ENCODE measurements at regions not wholly inside any gene's neighbourhood (a gene's known extent, or its start where the extent isn't known, plus 50 kb on each side); places are given as distances from the start of the nearest gene placed in this dataset.

DNA sequence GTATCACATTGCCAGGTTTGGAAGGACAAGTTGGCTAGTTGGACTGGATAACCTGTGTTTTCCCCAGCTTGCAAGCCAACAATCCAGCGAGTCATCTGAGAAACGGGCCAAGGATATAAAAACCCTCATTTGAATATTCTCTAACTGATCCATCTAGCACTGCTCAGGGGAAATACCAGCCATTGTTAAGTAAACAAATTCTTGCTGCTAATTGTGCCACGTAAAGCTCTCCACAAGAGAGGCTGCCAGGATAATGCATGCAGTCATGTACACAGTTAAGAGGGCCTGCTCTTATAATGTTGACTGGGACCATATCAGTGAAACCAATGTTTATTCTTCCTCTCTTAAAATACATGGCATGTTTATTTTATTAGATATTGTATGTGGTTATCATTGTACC, 663.2 kb upstream of the SGCG start:
- FAIRE-seq (no peak), DNase-seq (ENCODE audit: low read depth) (no peak)
- peaks cover 2% of the 10 kb centered on the region for H3K9me3 Mint-ChIP-seq (ENCODE audit: unreplicated experiment)
- H3K9me3 ChIP-seq (ENCODE audit: insufficient read depth, low read depth, low read length): no peaks in the 10 kb centered on the region
- H3K27ac Mint-ChIP-seq (ENCODE audit: unreplicated experiment): no peak overlapping the region
- H2AFZ ChIP-seq (ENCODE audit: low read depth, low read length): no peak overlapping the region
- H3K4me1 ChIP-seq (ENCODE audit: insufficient read depth, low read length): no peaks in the 10 kb centered on the region
- H3K27ac ChIP-seq (ENCODE audit: low read depth, low read length): no peak overlapping the region
- no peak overlapping the region for H3K4me3 Mint-ChIP-seq (ENCODE audit: unreplicated experiment)
- H3K27me3 ChIP-seq (ENCODE audit: insufficient read depth, low read length): no peaks in the 10 kb centered on the region
- H3K9ac ChIP-seq (ENCODE audit: low read length): no peak overlapping the region
- no peak overlapping the region for H3K4me2 ChIP-seq (ENCODE audit: low read length)
- no peaks in the 10 kb centered on the region for H3K27me3 Mint-ChIP-seq (ENCODE audit: low read depth, unreplicated experiment)
- no peaks in the 10 kb centered on the region for H3K79me2 ChIP-seq (ENCODE audit: insufficient read depth, low read length)
- H3K4me3 ChIP-seq (ENCODE audit: insufficient read depth, low read depth, low read length): no peak overlapping the region
- H3K36me3 ChIP-seq (ENCODE audit: insufficient read depth, low read length): no peaks in the 10 kb centered on the region
- H3K36me3 Mint-ChIP-seq (ENCODE audit: low read depth, unreplicated experiment): no peaks in the 10 kb centered on the region
- no peaks in the 10 kb centered on the region for H4K20me1 ChIP-seq (ENCODE audit: insufficient read depth, low read length)
- TF ChIP-seq, protein P1, sequence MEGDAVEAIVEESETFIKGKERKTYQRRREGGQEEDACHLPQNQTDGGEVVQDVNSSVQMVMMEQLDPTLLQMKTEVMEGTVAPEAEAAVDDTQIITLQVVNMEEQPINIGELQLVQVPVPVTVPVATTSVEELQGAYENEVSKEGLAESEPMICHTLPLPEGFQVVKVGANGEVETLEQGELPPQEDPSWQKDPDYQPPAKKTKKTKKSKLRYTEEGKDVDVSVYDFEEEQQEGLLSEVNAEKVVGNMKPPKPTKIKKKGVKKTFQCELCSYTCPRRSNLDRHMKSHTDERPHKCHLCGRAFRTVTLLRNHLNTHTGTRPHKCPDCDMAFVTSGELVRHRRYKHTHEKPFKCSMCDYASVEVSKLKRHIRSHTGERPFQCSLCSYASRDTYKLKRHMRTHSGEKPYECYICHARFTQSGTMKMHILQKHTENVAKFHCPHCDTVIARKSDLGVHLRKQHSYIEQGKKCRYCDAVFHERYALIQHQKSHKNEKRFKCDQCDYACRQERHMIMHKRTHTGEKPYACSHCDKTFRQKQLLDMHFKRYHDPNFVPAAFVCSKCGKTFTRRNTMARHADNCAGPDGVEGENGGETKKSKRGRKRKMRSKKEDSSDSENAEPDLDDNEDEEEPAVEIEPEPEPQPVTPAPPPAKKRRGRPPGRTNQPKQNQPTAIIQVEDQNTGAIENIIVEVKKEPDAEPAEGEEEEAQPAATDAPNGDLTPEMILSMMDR (IDR thresholded peaks at IDR 0.05; ENCODE audit: insufficient read depth, low read depth, low read length): no peak
- TF ChIP-seq EZH2 (IDR thresholded peaks at IDR 0.05; ENCODE audit: insufficient read depth, low read length): no peak
- H3K4me1 Mint-ChIP-seq (ENCODE audit: low read depth, unreplicated experiment): peaks cover 4% of the 10 kb centered on the region

DNA sequence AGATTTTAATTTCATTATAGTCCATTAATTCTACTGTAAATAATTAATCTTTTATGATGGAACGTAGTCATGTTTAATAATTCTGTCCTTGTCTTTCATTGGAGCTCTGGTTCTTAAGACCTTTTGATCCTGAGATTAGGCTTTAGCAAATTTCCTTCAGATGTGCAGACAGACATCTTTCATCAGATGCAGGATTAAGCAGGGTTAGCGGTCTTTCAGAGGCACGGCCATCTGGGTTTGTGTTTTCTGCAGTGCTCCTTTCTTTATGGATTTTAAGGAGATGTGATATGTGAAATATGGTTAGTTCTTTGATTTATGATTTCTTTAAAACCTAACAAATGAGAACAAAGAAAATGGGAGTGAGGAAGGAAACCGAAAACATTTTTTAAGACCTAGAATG, 643.9 kb upstream of the SGCG start:
- peaks cover 2% of the 10 kb centered on the region for H3K9me3 Mint-ChIP-seq (ENCODE audit: unreplicated experiment)
- TF ChIP-seq, protein P1 (IDR thresholded peaks at IDR 0.05; ENCODE audit: insufficient read depth, low read depth, low read length): no peak
- no peak for TF ChIP-seq EZH2 (IDR thresholded peaks at IDR 0.05; ENCODE audit: insufficient read depth, low read length)
- no peak for DNase-seq (ENCODE audit: low read depth)
- Histone ChIP-seq H3K79me2 (ENCODE audit: insufficient read depth, low read length) (no peaks in the 10 kb centered on the region), H3K27me3 (ENCODE audit: insufficient read depth, low read length) (no peaks in the 10 kb centered on the region), H3K4me2 (ENCODE audit: low read length) (no peak overlapping the region), H3K36me3 (ENCODE audit: insufficient read depth, low read length) (no peaks in the 10 kb centered on the region), H3K27ac (ENCODE audit: low read depth, low read length) (no peak overlapping the region), H3K9ac (ENCODE audit: low read length) (no peak overlapping the region), H3K4me1 (ENCODE audit: insufficient read depth, low read length) (no peaks in the 10 kb centered on the region), H3K4me3 (ENCODE audit: insufficient read depth, low read depth, low read length) (no peak overlapping the region), H4K20me1 (ENCODE audit: insufficient read depth, low read length) (no peaks in the 10 kb centered on the region), H2AFZ (ENCODE audit: low read depth, low read length) (no peak overlapping the region), H3K9me3 (ENCODE audit: insufficient read depth, low read depth, low read length) (peaks cover 2% of the 10 kb centered on the region)
- no peaks in the 10 kb centered on the region for H3K36me3 Mint-ChIP-seq (ENCODE audit: low read depth, unreplicated experiment)
- no peaks in the 10 kb centered on the region for H3K27me3 Mint-ChIP-seq (ENCODE audit: low read depth, unreplicated experiment)
- no peak for FAIRE-seq
- H3K4me1 Mint-ChIP-seq (ENCODE audit: low read depth, unreplicated experiment): no peaks in the 10 kb centered on the region
- no peak overlapping the region for H3K4me3 Mint-ChIP-seq (ENCODE audit: unreplicated experiment)
- H3K27ac Mint-ChIP-seq (ENCODE audit: unreplicated experiment): no peak overlapping the region

DNA sequence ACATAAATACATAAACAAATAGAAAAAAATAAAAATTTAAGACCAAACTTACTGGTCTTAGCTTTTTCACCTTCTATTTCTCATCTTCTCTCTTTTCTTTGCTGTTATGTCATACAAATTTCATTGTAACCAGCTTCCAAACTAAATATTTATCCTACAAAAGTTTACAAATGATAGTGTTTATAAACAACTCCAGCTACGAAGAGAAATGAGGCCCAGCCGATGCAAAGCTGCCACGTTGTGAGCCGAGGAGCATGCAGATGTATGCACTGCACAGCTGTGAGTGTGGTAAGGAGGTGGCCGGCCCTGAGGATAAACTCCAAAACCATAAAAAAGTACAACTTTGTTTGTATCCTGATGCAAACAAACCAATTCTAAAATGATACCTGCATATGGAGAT, 642.4 kb upstream of the SGCG start:
- FAIRE-seq: no peak
- no peak overlapping the region for H3K4me3 Mint-ChIP-seq (ENCODE audit: unreplicated experiment)
- TF ChIP-seq, protein P1 (IDR thresholded peaks at IDR 0.05; ENCODE audit: insufficient read depth, low read depth, low read length): no peak
- TF ChIP-seq EZH2 (IDR thresholded peaks at IDR 0.05; ENCODE audit: insufficient read depth, low read length): no peak
- H3K27ac Mint-ChIP-seq (ENCODE audit: unreplicated experiment): no peak overlapping the region
- H3K9ac ChIP-seq (ENCODE audit: low read length): no peak overlapping the region
- no peaks in the 10 kb centered on the region for H3K4me1 ChIP-seq (ENCODE audit: insufficient read depth, low read length)
- H3K9me3 ChIP-seq (ENCODE audit: insufficient read depth, low read depth, low read length): peaks cover 4% of the 10 kb centered on the region
- H3K4me3 ChIP-seq (ENCODE audit: insufficient read depth, low read depth, low read length): no peak overlapping the region
- H4K20me1 ChIP-seq (ENCODE audit: insufficient read depth, low read length): no peaks in the 10 kb centered on the region
- no peaks in the 10 kb centered on the region for H3K36me3 Mint-ChIP-seq (ENCODE audit: low read depth, unreplicated experiment)
- no peak overlapping the region for H3K27ac ChIP-seq (ENCODE audit: low read depth, low read length)
- no peak overlapping the region for H3K4me2 ChIP-seq (ENCODE audit: low read length)
- DNase-seq (ENCODE audit: low read depth): no peak
- H3K4me1 Mint-ChIP-seq (ENCODE audit: low read depth, unreplicated experiment): no peaks in the 10 kb centered on the region
- H3K27me3 ChIP-seq (ENCODE audit: insufficient read depth, low read length): no peaks in the 10 kb centered on the region
- H3K79me2 ChIP-seq (ENCODE audit: insufficient read depth, low read length): no peaks in the 10 kb centered on the region
- no peaks in the 10 kb centered on the region for H3K27me3 Mint-ChIP-seq (ENCODE audit: low read depth, unreplicated experiment)
- no peaks in the 10 kb centered on the region for H3K36me3 ChIP-seq (ENCODE audit: insufficient read depth, low read length)
- no peaks in the 10 kb centered on the region for H3K9me3 Mint-ChIP-seq (ENCODE audit: unreplicated experiment)
- no peak overlapping the region for H2AFZ ChIP-seq (ENCODE audit: low read depth, low read length)
